ENCODE measurements at regions not wholly inside any gene's neighbourhood (a gene's known extent, or its start where the extent isn't known, plus 50 kb on each side); places are given as distances from the start of the nearest gene placed in this dataset.

DNA sequence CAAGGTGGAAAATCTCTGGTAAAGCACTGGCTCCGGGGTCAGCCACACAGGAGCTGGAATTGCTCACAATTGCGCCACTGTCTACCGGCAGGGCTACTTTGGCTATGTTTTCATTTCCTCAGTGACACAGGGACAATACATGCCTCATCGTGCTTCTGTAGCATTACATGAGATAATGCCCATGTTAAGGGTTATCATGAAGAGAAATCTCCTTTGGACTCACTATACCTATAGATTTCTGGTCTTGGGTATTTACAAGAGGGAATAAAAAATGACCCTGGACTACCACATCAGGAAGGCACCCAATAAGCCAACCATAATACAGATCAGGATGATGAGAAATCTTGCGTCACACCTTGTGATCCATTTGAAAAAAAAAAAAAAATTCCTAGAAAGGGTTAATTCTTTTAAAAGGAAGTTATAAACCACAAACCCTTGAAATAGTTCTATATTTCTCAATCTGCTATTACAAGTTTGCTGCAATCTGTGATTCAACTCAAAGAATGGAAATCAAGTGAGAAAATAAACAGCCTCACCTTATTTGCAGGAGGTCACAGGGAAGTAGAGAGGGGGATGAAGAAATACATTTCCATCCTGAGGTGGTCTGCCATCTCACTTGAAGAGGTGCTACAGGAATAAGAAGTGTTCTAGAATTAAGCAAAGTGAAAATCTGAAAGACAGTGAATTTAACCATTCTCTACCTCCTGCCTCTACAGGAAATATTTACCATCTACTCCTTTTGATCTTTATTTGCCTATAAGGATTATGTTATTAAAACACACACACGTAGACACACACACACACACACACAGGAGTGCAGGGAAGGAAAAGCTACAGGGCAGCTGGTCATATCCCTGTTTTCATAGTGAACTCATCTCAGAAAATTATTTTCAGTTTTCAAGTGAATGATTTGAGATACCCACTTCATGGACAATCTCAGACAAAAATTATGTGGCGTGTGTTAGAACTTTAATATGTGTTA is 231.3 kb upstream of the CELF2 start:
- H3K4me3 ChIP-seq (ENCODE audit: low read length) = no peak overlapping the region
- H3K27ac ChIP-seq (ENCODE audit: low read depth, low read length) = no peak overlapping the region
- no peak overlapping the region for H3K4me2 ChIP-seq (ENCODE audit: low read length)
- H3K9me3 ChIP-seq (ENCODE audit: control insufficient read depth, insufficient read depth, low read length) = no peaks in the 10 kb centered on the region
- no peaks in the 10 kb centered on the region for H3K27me3 ChIP-seq (ENCODE audit: control insufficient read depth, low read length)
- no peaks in the 10 kb centered on the region for H3K79me2 ChIP-seq (ENCODE audit: control insufficient read depth, low read length)
- H4K20me1 ChIP-seq (ENCODE audit: control insufficient read depth, insufficient read depth, low read depth, low read length) = no peaks in the 10 kb centered on the region
- no peaks in the 10 kb centered on the region for H3F3A ChIP-seq (ENCODE audit: control insufficient read depth, insufficient read depth)
- no peaks in the 10 kb centered on the region for H3K9me2 ChIP-seq (replicated peaks; ENCODE audit: control insufficient read depth, low read length)
- H3K36me3 ChIP-seq (ENCODE audit: control insufficient read depth, low read length) = no peaks in the 10 kb centered on the region
- H3K4me1 ChIP-seq (ENCODE audit: control insufficient read depth, low read length) = no peaks in the 10 kb centered on the region
- no peak for TF ChIP-seq EZH2phosphoT487 (IDR thresholded peaks at IDR 0.05; ENCODE audit: borderline replicate concordance, low read length)
- TF ChIP-seq, protein P1, sequence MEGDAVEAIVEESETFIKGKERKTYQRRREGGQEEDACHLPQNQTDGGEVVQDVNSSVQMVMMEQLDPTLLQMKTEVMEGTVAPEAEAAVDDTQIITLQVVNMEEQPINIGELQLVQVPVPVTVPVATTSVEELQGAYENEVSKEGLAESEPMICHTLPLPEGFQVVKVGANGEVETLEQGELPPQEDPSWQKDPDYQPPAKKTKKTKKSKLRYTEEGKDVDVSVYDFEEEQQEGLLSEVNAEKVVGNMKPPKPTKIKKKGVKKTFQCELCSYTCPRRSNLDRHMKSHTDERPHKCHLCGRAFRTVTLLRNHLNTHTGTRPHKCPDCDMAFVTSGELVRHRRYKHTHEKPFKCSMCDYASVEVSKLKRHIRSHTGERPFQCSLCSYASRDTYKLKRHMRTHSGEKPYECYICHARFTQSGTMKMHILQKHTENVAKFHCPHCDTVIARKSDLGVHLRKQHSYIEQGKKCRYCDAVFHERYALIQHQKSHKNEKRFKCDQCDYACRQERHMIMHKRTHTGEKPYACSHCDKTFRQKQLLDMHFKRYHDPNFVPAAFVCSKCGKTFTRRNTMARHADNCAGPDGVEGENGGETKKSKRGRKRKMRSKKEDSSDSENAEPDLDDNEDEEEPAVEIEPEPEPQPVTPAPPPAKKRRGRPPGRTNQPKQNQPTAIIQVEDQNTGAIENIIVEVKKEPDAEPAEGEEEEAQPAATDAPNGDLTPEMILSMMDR (IDR thresholded peaks at IDR 0.05; ENCODE audit: low read depth, low read length, poor library complexity, severe bottlenecking) = no peak

DNA sequence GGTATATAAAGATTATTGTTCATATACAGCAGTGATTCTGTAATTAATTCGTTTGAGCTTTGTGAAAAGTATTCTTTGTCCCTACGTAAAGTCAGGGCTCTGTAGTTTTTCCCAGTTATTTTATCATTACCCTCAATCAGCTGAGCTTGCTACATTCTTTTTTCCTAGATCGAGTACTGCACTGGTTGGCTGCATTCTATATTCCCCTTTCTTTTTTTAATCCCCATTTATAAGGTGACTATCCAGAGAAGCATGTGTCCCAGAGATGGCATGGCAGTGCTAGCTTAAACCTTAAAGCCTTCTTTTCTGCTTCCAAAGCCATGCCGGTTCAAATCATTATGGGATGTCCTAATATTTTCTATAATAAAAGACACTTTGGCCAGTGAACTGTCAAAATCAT is 230.1 kb upstream of the CELF2 start:
- H3K4me3 ChIP-seq (ENCODE audit: low read length) = no peak overlapping the region
- H3K27me3 ChIP-seq (ENCODE audit: control insufficient read depth, low read length) = no peaks in the 10 kb centered on the region
- no peak overlapping the region for H3K4me2 ChIP-seq (ENCODE audit: low read length)
- no peaks in the 10 kb centered on the region for H3K36me3 ChIP-seq (ENCODE audit: control insufficient read depth, low read length)
- no peaks in the 10 kb centered on the region for H3K79me2 ChIP-seq (ENCODE audit: control insufficient read depth, low read length)
- no peaks in the 10 kb centered on the region for H3K9me3 ChIP-seq (ENCODE audit: control insufficient read depth, insufficient read depth, low read length)
- H3K27ac ChIP-seq (ENCODE audit: low read depth, low read length) = no peak overlapping the region
- TF ChIP-seq, protein P1 (IDR thresholded peaks at IDR 0.05; ENCODE audit: low read depth, low read length, poor library complexity, severe bottlenecking) = no peak
- TF ChIP-seq EZH2phosphoT487 (IDR thresholded peaks at IDR 0.05; ENCODE audit: borderline replicate concordance, low read length) = no peak
- H3K9me2 ChIP-seq (replicated peaks; ENCODE audit: control insufficient read depth, low read length) = no peaks in the 10 kb centered on the region
- H3F3A ChIP-seq (ENCODE audit: control insufficient read depth, insufficient read depth) = no peaks in the 10 kb centered on the region
- H4K20me1 ChIP-seq (ENCODE audit: control insufficient read depth, insufficient read depth, low read depth, low read length) = no peaks in the 10 kb centered on the region
- H3K4me1 ChIP-seq (ENCODE audit: control insufficient read depth, low read length) = no peaks in the 10 kb centered on the region

DNA sequence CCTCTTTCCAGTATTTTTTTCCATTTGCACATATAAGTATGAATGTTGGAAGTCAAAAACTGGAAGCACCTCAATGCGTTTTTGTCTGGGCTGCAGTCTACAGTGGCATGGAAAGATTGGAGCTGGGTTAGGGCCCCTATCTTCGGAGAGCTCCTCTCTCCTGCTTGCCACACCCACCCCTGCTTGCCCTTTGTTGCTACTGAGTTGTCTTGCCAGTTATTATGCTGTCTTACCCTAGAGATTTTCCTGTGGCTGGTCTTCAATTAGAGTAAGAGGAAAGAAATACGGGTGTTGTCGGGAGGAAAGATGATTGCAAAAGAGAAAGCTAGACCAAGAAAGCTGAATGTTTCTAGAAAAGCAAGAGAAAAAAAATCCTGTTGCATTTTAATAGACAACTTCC is 228.9 kb upstream of the CELF2 start:
- no peak overlapping the region for H3K4me2 ChIP-seq (ENCODE audit: low read length)
- no peaks in the 10 kb centered on the region for H4K20me1 ChIP-seq (ENCODE audit: control insufficient read depth, insufficient read depth, low read depth, low read length)
- H3K27me3 ChIP-seq (ENCODE audit: control insufficient read depth, low read length) = no peaks in the 10 kb centered on the region
- H3K36me3 ChIP-seq (ENCODE audit: control insufficient read depth, low read length) = no peaks in the 10 kb centered on the region
- H3K4me3 ChIP-seq (ENCODE audit: low read length) = no peak overlapping the region
- no peaks in the 10 kb centered on the region for H3F3A ChIP-seq (ENCODE audit: control insufficient read depth, insufficient read depth)
- no peaks in the 10 kb centered on the region for H3K9me3 ChIP-seq (ENCODE audit: control insufficient read depth, insufficient read depth, low read length)
- no peaks in the 10 kb centered on the region for H3K9me2 ChIP-seq (replicated peaks; ENCODE audit: control insufficient read depth, low read length)
- no peaks in the 10 kb centered on the region for H3K79me2 ChIP-seq (ENCODE audit: control insufficient read depth, low read length)
- TF ChIP-seq, protein P1 (IDR thresholded peaks at IDR 0.05; ENCODE audit: low read depth, low read length, poor library complexity, severe bottlenecking) = no peak
- TF ChIP-seq EZH2phosphoT487 (IDR thresholded peaks at IDR 0.05; ENCODE audit: borderline replicate concordance, low read length) = no peak
- H3K4me1 ChIP-seq (ENCODE audit: control insufficient read depth, low read length) = no peaks in the 10 kb centered on the region
- H3K27ac ChIP-seq (ENCODE audit: low read depth, low read length) = no peak overlapping the region

Measured in DOHH2 (cell line).